ENCODE measurements at regions not wholly inside any gene's neighbourhood (a gene's known extent, or its start where the extent isn't known, plus 50 kb on each side); places are given as distances from the start of the nearest gene placed in this dataset.

GRCh38 chr5:128635379-128635778, 97.3 kb upstream of the FBN2 start:
- no peak for TF ChIP-seq CTCF (IDR thresholded peaks at IDR 0.05; ENCODE audit: insufficient read depth, low read depth, low read length)
- DNase-seq (ENCODE audit: low read depth), result no peak
- no peak overlapping the region for H3K4me3 ChIP-seq (ENCODE audit: low read depth, low read length)

GRCh38 chr5:128636361-128636760, 98.3 kb upstream of the FBN2 start:
- H3K4me3 ChIP-seq (ENCODE audit: low read depth, low read length), result no peak overlapping the region
- DNase-seq (ENCODE audit: low read depth), result no peak
- TF ChIP-seq CTCF (IDR thresholded peaks at IDR 0.05; ENCODE audit: insufficient read depth, low read depth, low read length), result no peak

GRCh38 chr5:128637031-128637430, 99.0 kb upstream of the FBN2 start:
- TF ChIP-seq CTCF (IDR thresholded peaks at IDR 0.05; ENCODE audit: insufficient read depth, low read depth, low read length), result no peak
- peak; percentile 73 for DNase-seq (ENCODE audit: low read depth)
- no peak overlapping the region for H3K4me3 ChIP-seq (ENCODE audit: low read depth, low read length)

GRCh38 chr5:128641861-128642260, 103.8 kb upstream of the FBN2 start:
- TF ChIP-seq CTCF (IDR thresholded peaks at IDR 0.05; ENCODE audit: insufficient read depth, low read depth, low read length), result no peak
- DNase-seq (ENCODE audit: low read depth), result no peak
- H3K4me3 ChIP-seq (ENCODE audit: low read depth, low read length), result no peak overlapping the region

GRCh38 chr5:128644863-128645262, 106.8 kb upstream of the FBN2 start:
- H3K4me3 ChIP-seq (ENCODE audit: low read depth, low read length), result peak overlapping the region; percentile 35

GRCh38 chr5:128645581-128645980, 107.5 kb upstream of the FBN2 start:
- H3K4me3 ChIP-seq (ENCODE audit: low read depth, low read length), result no peak overlapping the region
- TF ChIP-seq CTCF (IDR thresholded peaks at IDR 0.05; ENCODE audit: insufficient read depth, low read depth, low read length), result no peak
- DNase-seq (ENCODE audit: low read depth), result no peak

More at GRCh38 chr5:128644863-128645262, 106.8 kb upstream of the FBN2 start:
- TF ChIP-seq CTCF (IDR thresholded peaks at IDR 0.05; ENCODE audit: insufficient read depth, low read depth, low read length), result no peak
- DNase-seq (ENCODE audit: low read depth), result peak; percentile 91

- no peak for TF ChIP-seq CTCF (IDR thresholded peaks at IDR 0.05; ENCODE audit: insufficient read depth, low read depth, low read length)
- H3K4me3 ChIP-seq (ENCODE audit: low read depth, low read length), result no peak overlapping the region
- no peak for DNase-seq (ENCODE audit: low read depth)
Observed at GRCh38 chr5:128646176-128646575, 108.1 kb upstream of the FBN2 start.
